Endothelial cell of umbilical vein (primary cell): ENCODE measurements at regions not wholly inside any gene's neighbourhood (a gene's known extent, or its start where the extent isn't known, plus 50 kb on each side); places are given as distances from the start of the nearest gene placed in this dataset.
"Not testable (repeated sequence)": the region's sequence is repeated elsewhere in the genome, so short reads cannot be mapped to it uniquely, and the experiment has no call there.

Experiments used
- BruUV-seq: library from RNA; stranded (reverse); fragments of 400-500 nt; replicated peaks from 2 replicates; lab custom pipeline; 2021; lab: Mats Ljungman, UMichigan
- CTCF ChIA-PET: fragments of 300-600, 350-600 bp; sonication (Branson Sonifier 250); formaldehyde crosslinking; loops from one replicate; lab custom pipeline; 2021; ENCODE audit warnings: antibody characterized with exemption, inconsistent platforms; lab: Charles Lee
- POLR2A ChIA-PET: fragments of 300-600, 350-600 bp; sonication (Branson Sonifier 250); formaldehyde crosslinking; loops from one replicate; lab custom pipeline; 2021; ENCODE audit warnings: antibody characterized with exemption, inconsistent platforms; lab: Charles Lee
- DNase-seq: peaks from one replicate; pipeline ENCODE4 v3.0.0-alpha.2; 2011; ENCODE audit warnings: low read depth, low spot score
- FAIRE-seq: peaks from 2 replicates; lab custom pipeline; 2011; peaks lifted over from hg19 to GRCh38; lab: Jason Lieb, UNC
- H2AFZ ChIP-seq: 2 replicates; pipeline ENCODE4 v1.6.0; 2012; ENCODE audit warnings: low read depth, low read length, control low read depth, inconsistent platforms
- H3K27ac ChIP-seq: 2 replicates; pipeline ENCODE4 v1.5.1; 2011; ENCODE audit warnings: low read depth, mild to moderate bottlenecking, control low read depth, low read length, moderate library complexity; ENCODE audit not compliant: insufficient read depth
- H3K27me3 ChIP-seq, 2 experiments: 2 replicates each; pipeline versions ENCODE4 v1.6.0 to v1.6.1; 2011; ENCODE audit warnings: low read length in 2 of 2, mixed read lengths in 1 of 2; ENCODE audit not compliant: control insufficient read depth in 2 of 2, insufficient read depth in 2 of 2
- H3K36me3 ChIP-seq, 2 experiments: 2 replicates in 1 of 2; 3 replicates in 1 of 2; pipeline ENCODE4 v1.5.1; 2011; ENCODE audit warnings: low read length in 2 of 2, mild to moderate bottlenecking in 1 of 2, moderate library complexity in 1 of 2; ENCODE audit not compliant: control insufficient read depth in 2 of 2, insufficient read depth in 2 of 2; ENCODE audit errors: extremely low read depth in 1 of 2
- H3K4me1 ChIP-seq: 3 replicates; pipeline ENCODE4 v1.5.1; 2011; ENCODE audit warnings: mild to moderate bottlenecking, low read length; ENCODE audit not compliant: control insufficient read depth, insufficient read depth; ENCODE audit errors: extremely low read depth
- H3K4me2 ChIP-seq: 2 replicates; pipeline ENCODE4 v1.6.1; 2011; ENCODE audit warnings: low read length, control low read depth, mixed read lengths; ENCODE audit not compliant: insufficient read depth
- H3K4me3 ChIP-seq, 3 experiments: fragments of 200-600 bp in 1 of 3; sonication (generic), shearing (Covaris generic) in 1 of 3; replicated peaks in 1 of 3; 2 replicates each; pipeline ENCODE4 v1.5.1; 2011 to 2016; ENCODE audit warnings: control low read depth in 3 of 3, low read length in 3 of 3, mild to moderate bottlenecking in 2 of 3, inconsistent platforms in 1 of 3, low read depth in 1 of 3, moderate library complexity in 1 of 3; ENCODE audit not compliant: insufficient read depth in 1 of 3
- H3K79me2 ChIP-seq: 2 replicates; pipeline ENCODE4 v1.6.0; 2012; ENCODE audit warnings: low read length, inconsistent platforms; ENCODE audit not compliant: control insufficient read depth, insufficient read depth
- H3K9ac ChIP-seq: replicated peaks from 2 replicates; pipeline ENCODE3; 2011; ENCODE audit warnings: low read length, control low read depth; ENCODE audit not compliant: insufficient read depth; ENCODE audit errors: extremely low read depth
- H3K9me1 ChIP-seq: replicated peaks from 3 replicates; pipeline ENCODE4 v1.6.0; 2011; ENCODE audit warnings: mild to moderate bottlenecking, low read length; ENCODE audit not compliant: control insufficient read depth, insufficient read depth; ENCODE audit errors: extremely low read depth
- H3K9me3 ChIP-seq: replicated peaks from 2 replicates; pipeline ENCODE4 v1.5.1; 2012; ENCODE audit warnings: low read length, inconsistent platforms; ENCODE audit not compliant: control insufficient read depth, insufficient read depth
- H4K20me1 ChIP-seq: replicated peaks from 2 replicates; pipeline ENCODE3; 2011; ENCODE audit warnings: mild to moderate bottlenecking, low read length; ENCODE audit not compliant: control insufficient read depth, insufficient read depth; ENCODE audit errors: extremely low read depth
- CTCF ChIP-seq, 2 donors: IDR thresholded peaks; 1 replicate in 1 of 2; 2 replicates in 1 of 2; pipeline ENCODE4 v1.5.1; 2011; ENCODE audit warnings: low read length in 2 of 2, mild to moderate bottlenecking in 2 of 2, moderate library complexity in 2 of 2, control low read depth in 1 of 2, inconsistent platforms in 1 of 2, low read depth in 1 of 2; ENCODE audit not compliant: insufficient read depth in 1 of 2; ENCODE audit errors: extremely low read depth in 1 of 2
- EZH2 ChIP-seq: IDR thresholded peaks from 2 replicates; pipeline ENCODE4 v1.6.1; 2012; ENCODE audit warnings: borderline replicate concordance, low read depth, mild to moderate bottlenecking, moderate library complexity, low read length, inconsistent platforms; ENCODE audit not compliant: severe bottlenecking
- FOS ChIP-seq: IDR thresholded peaks from 2 replicates; pipeline ENCODE4 v1.6.1; 2011; ENCODE audit warnings: mild to moderate bottlenecking, low read length, moderate library complexity, borderline replicate concordance; ENCODE audit not compliant: insufficient read depth
- GATA2 ChIP-seq: IDR thresholded peaks from 2 replicates; pipeline ENCODE4 v1.7.0; 2011; ENCODE audit warnings: low read depth, mild to moderate bottlenecking, moderate library complexity, mixed read lengths, low read length; ENCODE audit not compliant: insufficient read length, insufficient read depth
- JUN ChIP-seq: IDR thresholded peaks from 2 replicates; pipeline ENCODE4 v1.6.1; 2011; ENCODE audit warnings: borderline replicate concordance, low read depth; ENCODE audit not compliant: insufficient read length, insufficient read depth
- MAX ChIP-seq: IDR thresholded peaks from 2 replicates; pipeline ENCODE4 v1.6.1; 2011; ENCODE audit not compliant: insufficient read depth, insufficient read length
- MYC ChIP-seq: IDR thresholded peaks from one replicate; pipeline ENCODE4 v1.6.1; 2011; ENCODE audit warnings: mild to moderate bottlenecking, low read depth, low read length
- POLR2A ChIP-seq: IDR thresholded peaks from 2 replicates; pipeline ENCODE4 v1.6.1; 2012; ENCODE audit warnings: low read depth, mild to moderate bottlenecking, control low read depth, low read length
- POLR2AphosphoS5 ChIP-seq: IDR thresholded peaks from 2 replicates; pipeline ENCODE4 v1.6.1; 2012; ENCODE audit warnings: low read depth, mild to moderate bottlenecking, control low read depth, low read length, moderate library complexity; ENCODE audit not compliant: insufficient read depth
- dilution Hi-C: fragments of 300-500 bp; cut with MboI; formaldehyde crosslinking; loops from one replicate; pipeline ENCODE4 v1.15.0; 2019; ENCODE audit warnings: low sequenced_read_pairs; ENCODE audit not compliant: extremely low pct_ligation_motif_present
- intact Hi-C: fragments of 100-400 bp; cut with micrococcal nuclease; formaldehyde crosslinking; loops from one replicate; pipeline ENCODE4 v1.10.0; 2022

- H3K4me2 ChIP-seq: no peak overlapping the region
- no peaks in the 10 kb centered on the region for H3K9me1 ChIP-seq
- no peaks in the 10 kb centered on the region for H3K4me1 ChIP-seq
- H3K4me3 ChIP-seq: no peak overlapping the region
- ChIA-PET POLR2A (no interaction called here), CTCF (no interaction called here)
- no peaks in the 10 kb centered on the region for H3K36me3 ChIP-seq
- BruUV-seq: no TSS peak
- H3K27me3 ChIP-seq: no peaks in the 10 kb centered on the region
- no peak overlapping the region for H2AFZ ChIP-seq
- dilution Hi-C loops: no loop called here
- H4K20me1 ChIP-seq: no peaks in the 10 kb centered on the region
- intact Hi-C loops: no loop called here
- DNase-seq: no peak
- H3K9ac ChIP-seq: no peak overlapping the region
- no peaks in the 10 kb centered on the region for H3K9me3 ChIP-seq
- TF ChIP-seq EZH2: no peak
- no peak for TF ChIP-seq MAX
- TF ChIP-seq CTCF (IDR thresholded peaks at IDR 0.05; ENCODE audit: extremely low read depth in 1 of 2, insufficient read depth in 1 of 2, low read depth in 1 of 2, low read length in 2 of 2): no peak
- TF ChIP-seq POLR2AphosphoS5: no peak
- TF ChIP-seq POLR2A: no peak
- no peak for TF ChIP-seq MYC
- TF ChIP-seq JUN: no peak
- TF ChIP-seq GATA2: no peak
- no peak for TF ChIP-seq FOS
- FAIRE-seq: no peak
- H3K79me2 ChIP-seq: no peaks in the 10 kb centered on the region
- H3K27ac ChIP-seq: no peak overlapping the region
Measured at GRCh38 chr10:43994539-43994938, 345.9 kb upstream of the ZNF32 start.

- BruUV-seq, H3K27ac ChIP-seq, POLR2A ChIA-PET, CTCF ChIA-PET, FAIRE-seq, DNase-seq, H3K4me1 ChIP-seq, H3K9me3 ChIP-seq, H4K20me1 ChIP-seq, H3K4me3 ChIP-seq, dilution Hi-C loops, intact Hi-C loops, H3K79me2 ChIP-seq, H3K4me2 ChIP-seq, H3K9ac ChIP-seq, H3K27me3 ChIP-seq, H2AFZ ChIP-seq, H3K36me3 ChIP-seq, H3K9me1 ChIP-seq: not testable (repeated sequence)
Measured at GRCh38 chr10:43992816-43993215, 344.1 kb upstream of the ZNF32 start.
